GM21515 (cell line): ENCODE measurements at regions not wholly inside any gene's neighbourhood (a gene's known extent, or its start where the extent isn't known, plus 50 kb on each side); places are given as distances from the start of the nearest gene placed in this dataset.

Source experiments
- ATAC-seq: cut with Tn5 transposase; IDR thresholded peaks from one replicate; pipeline ENCODE4 v1.9.1; 2021; ENCODE audit not compliant: unreplicated experiment

GRCh38 chr5:96247097-96247701 is 185.8 kb downstream of the PCSK1 start:
- no peak for ATAC-seq

GRCh38 chr5:96245140-96246091 is 187.6 kb downstream of the PCSK1 start:
- ATAC-seq: no peak

- ATAC-seq: no peak
These were observed 188.4 kb downstream of the PCSK1 start for GRCh38 chr5:96244696-96245095.

GRCh38 chr5:96243862-96244261 is 189.2 kb downstream of the PCSK1 start:
- ATAC-seq: no peak

GRCh38 chr5:96243203-96243602 is 189.8 kb downstream of the PCSK1 start:
- no peak for ATAC-seq

- no peak for ATAC-seq
These were observed 190.5 kb downstream of the PCSK1 start for GRCh38 chr5:96242571-96242970.

- no peak for ATAC-seq
These were observed 196.2 kb downstream of the PCSK1 start for GRCh38 chr5:96236831-96237230.

- ATAC-seq: no peak
These were observed 197.0 kb downstream of the PCSK1 start for GRCh38 chr5:96236051-96236450.

- no peak for ATAC-seq
These were observed 197.8 kb downstream of the PCSK1 start for GRCh38 chr5:96235008-96235910.

GRCh38 chr5:96232602-96233001 is 200.4 kb downstream of the PCSK1 start:
- no peak for ATAC-seq

GRCh38 chr5:96229188-96229587 is 203.9 kb downstream of the PCSK1 start:
- ATAC-seq: no peak

- no peak for ATAC-seq
These were observed 204.6 kb downstream of the PCSK1 start for GRCh38 chr5:96228408-96228807.

GRCh38 chr5:96227957-96228356 is 205.1 kb downstream of the PCSK1 start:
- ATAC-seq: no peak

- ATAC-seq: no peak
These were observed 206.0 kb downstream of the PCSK1 start for GRCh38 chr5:96226941-96227552.

GRCh38 chr5:96222129-96222528 is 210.9 kb downstream of the PCSK1 start:
- no peak for ATAC-seq

- ATAC-seq: no peak
These were observed 212.2 kb downstream of the PCSK1 start for GRCh38 chr5:96220610-96221390.

- ATAC-seq: no peak
These were observed 213.3 kb downstream of the PCSK1 start for GRCh38 chr5:96219580-96220281.

- ATAC-seq: no peak
These were observed 214.4 kb downstream of the PCSK1 start for GRCh38 chr5:96218653-96219052.

GRCh38 chr5:96214442-96215197 is 218.4 kb downstream of the PCSK1 start:
- ATAC-seq: no peak
